SKM-1 treated with dmso at 0.1 percent for 144 hours (cell line): ENCODE measurements at regions not wholly inside any gene's neighbourhood (a gene's known extent, or its start where the extent isn't known, plus 50 kb on each side); places are given as distances from the start of the nearest gene placed in this dataset.

Source experiments
- DNase-seq: peaks from one replicate; lab custom pipeline; 2025; ENCODE audit not compliant: unreplicated experiment; lab: John Stamatoyannopoulos, UW

GRCh38 chr1:87165177-87165576 lies 163.5 kb upstream of the LMO4 start:
- DNase-seq, result no peak

- DNase-seq, result no peak
Observed at GRCh38 chr1:87167157-87167789, 161.4 kb upstream of the LMO4 start.

- no peak for DNase-seq
Observed at GRCh38 chr1:87167848-87168525, 160.7 kb upstream of the LMO4 start.

- DNase-seq, result no peak
Observed at GRCh38 chr1:87169263-87169910, 159.3 kb upstream of the LMO4 start.

- DNase-seq, result no peak
Observed at GRCh38 chr1:87170157-87170556, 158.5 kb upstream of the LMO4 start.

GRCh38 chr1:87170931-87171598 lies 157.6 kb upstream of the LMO4 start:
- no peak for DNase-seq

GRCh38 chr1:87173231-87173630 lies 155.4 kb upstream of the LMO4 start:
- no peak for DNase-seq

GRCh38 chr1:87174724-87175245 lies 153.9 kb upstream of the LMO4 start:
- no peak for DNase-seq

GRCh38 chr1:87176087-87176486 lies 152.6 kb upstream of the LMO4 start:
- DNase-seq, result no peak

GRCh38 chr1:87176514-87176913 lies 152.2 kb upstream of the LMO4 start:
- no peak for DNase-seq

- no peak for DNase-seq
Observed at GRCh38 chr1:87178441-87178840, 150.2 kb upstream of the LMO4 start.

GRCh38 chr1:87179076-87179810 lies 149.4 kb upstream of the LMO4 start:
- DNase-seq, result no peak

GRCh38 chr1:87179851-87180519 lies 148.7 kb upstream of the LMO4 start:
- DNase-seq, result peak; percentile 82

- DNase-seq, result no peak
Observed at GRCh38 chr1:87180682-87181081, 148.0 kb upstream of the LMO4 start.

GRCh38 chr1:87182611-87183010 lies 146.1 kb upstream of the LMO4 start:
- DNase-seq, result no peak

- no peak for DNase-seq
Observed at GRCh38 chr1:87185077-87185476, 143.6 kb upstream of the LMO4 start.

GRCh38 chr1:87186346-87186745 lies 142.3 kb upstream of the LMO4 start:
- DNase-seq, result no peak

GRCh38 chr1:87188640-87189039 lies 140.0 kb upstream of the LMO4 start:
- no peak for DNase-seq

GRCh38 chr1:87190402-87190801 lies 138.3 kb upstream of the LMO4 start:
- no peak for DNase-seq

GRCh38 chr1:87191646-87192045 lies 137.0 kb upstream of the LMO4 start:
- DNase-seq, result no peak
